IMR-90 (cell line): ENCODE measurements at regions not wholly inside any gene's neighbourhood (a gene's known extent, or its start where the extent isn't known, plus 50 kb on each side); places are given as distances from the start of the nearest gene placed in this dataset.

Source experiments
- ATAC-seq: fragments of 200-7000 bp; cut with Tn5 transposase; 2 replicates; pipeline ENCODE4 v1.9.1; 2020; ENCODE audit warnings: low read depth, mild to moderate bottlenecking, moderate library complexity
- BruUV-seq: library from RNA; stranded (reverse); fragments of 400-500 nt; replicated peaks from 2 replicates; lab custom pipeline; 2021; lab: Mats Ljungman, UMichigan
- CTCF ChIA-PET: fragments of 300-600 bp; formaldehyde crosslinking; extraction: SDS; loops from one replicate; lab custom pipeline; 2021; ENCODE audit warnings: antibody characterized with exemption; lab: Yijun Ruan, JAX
- POLR2A ChIA-PET: fragments of 300-600 bp; sonication (Branson Sonifier 250); formaldehyde crosslinking; loops from one replicate; lab custom pipeline; 2022; ENCODE audit warnings: antibody characterized with exemption; ENCODE audit not compliant: unreplicated experiment; lab: Charles Lee
- DNase-seq: peaks from one replicate; pipeline ENCODE4 v3.0.0; 2013
- H2AFZ ChIP-seq: replicated peaks from 2 replicates; pipeline ENCODE3; 2013; ENCODE audit warnings: low read length, mild to moderate bottlenecking; ENCODE audit not compliant: poor library complexity
- H2AK5ac ChIP-seq: 2 replicates; pipeline ENCODE4 v1.6.1; 2013; ENCODE audit warnings: low read depth, low read length, inconsistent platforms
- H2AK9ac ChIP-seq: replicated peaks from 2 replicates; pipeline ENCODE3; 2013; ENCODE audit warnings: mild to moderate bottlenecking, low read depth, low read length, moderate library complexity; ENCODE audit not compliant: poor library complexity
- H2BK120ac ChIP-seq: 2 replicates; pipeline ENCODE4 v1.6.1; 2013; ENCODE audit warnings: low read depth, low read length, inconsistent platforms
- H2BK15ac ChIP-seq: 3 replicates; pipeline ENCODE4 v1.6.1; 2013; ENCODE audit warnings: low read depth, low read length, inconsistent platforms
- H2BK20ac ChIP-seq: 2 replicates; pipeline ENCODE4 v1.6.1; 2013; ENCODE audit warnings: low read depth, mild to moderate bottlenecking, inconsistent platforms, low read length, moderate library complexity
- H2BK5ac ChIP-seq: 2 replicates; pipeline ENCODE4 v1.6.1; 2013; ENCODE audit warnings: mild to moderate bottlenecking, low read depth, low read length, inconsistent platforms; ENCODE audit not compliant: poor library complexity, severe bottlenecking
- H3K14ac ChIP-seq: replicated peaks from 2 replicates; pipeline ENCODE4 v1.6.1; 2013; ENCODE audit warnings: low read depth, low read length, inconsistent platforms
- H3K18ac ChIP-seq: 2 replicates; pipeline ENCODE4 v1.6.1; 2013; ENCODE audit warnings: low read depth, low read length, control low read depth
- H3K23ac ChIP-seq: 2 replicates; pipeline ENCODE4 v1.6.1; 2013; ENCODE audit warnings: low read depth, low read length, inconsistent platforms
- H3K27ac ChIP-seq: 2 replicates; pipeline ENCODE4 v1.5.1; 2013; ENCODE audit warnings: mild to moderate bottlenecking, control low read depth, low read length; ENCODE audit not compliant: insufficient read depth
- H3K27me3 ChIP-seq: 2 replicates; pipeline ENCODE4 v1.6.1; 2013; ENCODE audit warnings: low read length; ENCODE audit not compliant: control insufficient read depth, insufficient read depth
- H3K36me3 ChIP-seq: 2 replicates; pipeline ENCODE4 v1.6.1; 2013; ENCODE audit warnings: low read length, mixed read lengths; ENCODE audit not compliant: control insufficient read depth, insufficient read depth
- H3K4ac ChIP-seq: 2 replicates; pipeline ENCODE4 v1.6.1; 2013; ENCODE audit warnings: low read depth, low read length, inconsistent platforms
- H3K4me1 ChIP-seq: 2 replicates; pipeline ENCODE4 v1.6.1; 2013; ENCODE audit warnings: low read length, mixed read lengths; ENCODE audit not compliant: control insufficient read depth, insufficient read depth
- H3K4me2 ChIP-seq: 2 replicates; pipeline ENCODE4 v1.6.1; 2013; ENCODE audit warnings: low read depth, mild to moderate bottlenecking, control low read depth, low read length, moderate library complexity
- H3K4me3 ChIP-seq: 2 replicates; pipeline ENCODE4 v1.5.1; 2013; ENCODE audit warnings: low read depth, mild to moderate bottlenecking, control low read depth, low read length, moderate library complexity; ENCODE audit not compliant: insufficient read depth
- H3K56ac ChIP-seq: 2 replicates; pipeline ENCODE4 v1.6.1; 2013; ENCODE audit warnings: low read length, inconsistent platforms; ENCODE audit not compliant: insufficient read depth; ENCODE audit errors: extremely low read depth
- H3K79me1 ChIP-seq, 2 experiments: 2 replicates each; pipeline ENCODE4 v1.6.1; 2013; ENCODE audit warnings: low read length in 2 of 2, inconsistent platforms in 1 of 2, low read depth in 1 of 2
- H3K9ac ChIP-seq: 2 replicates; pipeline ENCODE4 v1.6.1; 2013; ENCODE audit warnings: low read depth, low read length, control low read depth
- H3K9me1 ChIP-seq: 2 replicates; pipeline ENCODE4 v1.6.1; 2013; ENCODE audit warnings: low read length, inconsistent platforms; ENCODE audit not compliant: insufficient read depth
- H3K9me3 ChIP-seq: 2 replicates; pipeline ENCODE4 v1.6.1; 2013; ENCODE audit warnings: low read length; ENCODE audit not compliant: control insufficient read depth, insufficient read depth
- H4K20me1 ChIP-seq: 2 replicates; pipeline ENCODE4 v1.6.1; 2013; ENCODE audit warnings: low read length, inconsistent platforms; ENCODE audit not compliant: insufficient read depth
- H4K5ac ChIP-seq: 2 replicates; pipeline ENCODE4 v1.6.1; 2013; ENCODE audit warnings: mild to moderate bottlenecking, low read depth, low read length, control low read depth
- H4K8ac ChIP-seq, 2 experiments: 2 replicates each; pipeline ENCODE4 v1.6.1; 2013; ENCODE audit warnings: low read depth in 2 of 2, low read length in 2 of 2, control low read depth in 1 of 2, inconsistent platforms in 1 of 2
- H4K91ac ChIP-seq: 2 replicates; pipeline ENCODE4 v1.6.1; 2013; ENCODE audit warnings: low read depth, low read length, inconsistent platforms; ENCODE audit not compliant: insufficient read depth
- BHLHE40 ChIP-seq: fragments of 150-350 bp; IDR thresholded peaks from 2 replicates; pipeline ENCODE4 v1.6.1; 2016; ENCODE audit warnings: mild to moderate bottlenecking, low read depth, low read length
- CEBPB ChIP-seq: IDR thresholded peaks from 2 replicates; pipeline ENCODE4 v1.6.1; 2012; ENCODE audit warnings: low read depth, low read length, improper control_type of control experiment
- CTCF ChIP-seq: conservative IDR thresholded peaks from 2 replicates; pipeline ENCODE4 v1.5.1; 2012; ENCODE audit warnings: mild to moderate bottlenecking, low read depth, low read length, improper control_type of control experiment
- MAZ ChIP-seq: IDR thresholded peaks from 2 replicates; pipeline ENCODE4 v1.6.1; 2012; ENCODE audit warnings: low read depth, mild to moderate bottlenecking, low read length, improper control_type of control experiment, moderate library complexity, borderline replicate concordance
- RAD21 ChIP-seq: IDR thresholded peaks from 2 replicates; pipeline ENCODE4 v1.6.1; 2012; ENCODE audit warnings: low read length, improper control_type of control experiment
- RFX5 ChIP-seq: IDR thresholded peaks from 2 replicates; pipeline ENCODE4 v1.8.0; 2012; ENCODE audit warnings: low read depth, mild to moderate bottlenecking, low read length, moderate library complexity
- USF2 ChIP-seq: fragments of 150-350 bp; IDR thresholded peaks from 2 replicates; pipeline ENCODE4 v1.6.1; 2017; ENCODE audit warnings: mild to moderate bottlenecking, antibody characterized with exemption, low read length, low read depth
- WGBS, 2 experiments: methylation state at CpG; one replicate each; pipeline versions ENCODE4 v1.1.5 to v1.1.7; 2013; ENCODE audit warnings: missing lambda C conversion rate in 2 of 2; ENCODE audit not compliant: insufficient read length in 1 of 2; ENCODE audit errors: extremely low coverage in 2 of 2; 5-methylcytosine and 5-hydroxymethylcytosine counted together
- dilution Hi-C: fragments of 300-500 bp; cut with HindIII; formaldehyde crosslinking; loops from one replicate; pipeline ENCODE4 v1.14.3; 2018; ENCODE audit warnings: low sequenced_read_pairs; ENCODE audit not compliant: unreplicated experiment
- in situ Hi-C: fragments of 300-500 bp; cut with MboI; formaldehyde crosslinking; loops from 3 replicates; pipeline ENCODE4 v1.14.3; 2019; ENCODE audit warnings: low sequenced_read_pairs, inconsistent platforms, mixed read lengths
- intact Hi-C: fragments of 100-400 bp; cut with micrococcal nuclease; formaldehyde crosslinking; loops from 2 replicates; pipeline ENCODE4 v1.10.0; 2022

GRCh38 chr11:15307619-15308024 is 192.9 kb downstream of the INSC start:
- WGBS, 2 experiments = 0% methylated on average over 1 of the region's 4 CpGs; no CpG with 5 or more reads in 1 of the 2 experiments
- ChIA-PET CTCF (no interaction called here), POLR2A (no interaction called here)
- Histone ChIP-seq H3K36me3 (no peaks in the 10 kb centered on the region), H2AK5ac (no peak overlapping the region), H3K27me3 (peaks cover 2% of the 10 kb centered on the region), H3K4me2 (no peak overlapping the region), H3K23ac (no peak overlapping the region), H3K4ac (no peak overlapping the region), H2BK5ac (no peak overlapping the region), H4K8ac (no peak overlapping the region), H3K79me1 (no peaks in the 10 kb centered on the region), H2BK120ac (no peak overlapping the region), H3K18ac (no peak overlapping the region), H3K56ac (no peak overlapping the region), H4K20me1 (no peaks in the 10 kb centered on the region), H2BK20ac (no peak overlapping the region), H3K27ac (no peak overlapping the region), H3K4me3 (no peak overlapping the region), H4K91ac (no peak overlapping the region), H3K9me1 (no peaks in the 10 kb centered on the region), H2AK9ac (no peak overlapping the region), H2AFZ (peak overlapping the region; percentile 26), H3K9ac (no peak overlapping the region), H3K9me3 (no peaks in the 10 kb centered on the region), H3K4me1 (no peaks in the 10 kb centered on the region), H4K5ac (no peak overlapping the region), H2BK15ac (no peak overlapping the region), H3K14ac (no peak overlapping the region)
- DNase-seq = no peak
- dilution Hi-C loops (no loop called here), intact Hi-C loops (no loop called here), in situ Hi-C loops (no loop called here)
- BruUV-seq = no TSS peak
- ATAC-seq = no peak
- TF ChIP-seq RFX5 = no peak
- TF ChIP-seq MAZ = no peak
- TF ChIP-seq RAD21 = no peak
- no peak for TF ChIP-seq CEBPB
- no peak for TF ChIP-seq BHLHE40
- TF ChIP-seq USF2 = no peak
- TF ChIP-seq CTCF = no peak
